ENCODE measurements at regions not wholly inside any gene's neighbourhood (a gene's known extent, or its start where the extent isn't known, plus 50 kb on each side); places are given as distances from the start of the nearest gene placed in this dataset.

DNA sequence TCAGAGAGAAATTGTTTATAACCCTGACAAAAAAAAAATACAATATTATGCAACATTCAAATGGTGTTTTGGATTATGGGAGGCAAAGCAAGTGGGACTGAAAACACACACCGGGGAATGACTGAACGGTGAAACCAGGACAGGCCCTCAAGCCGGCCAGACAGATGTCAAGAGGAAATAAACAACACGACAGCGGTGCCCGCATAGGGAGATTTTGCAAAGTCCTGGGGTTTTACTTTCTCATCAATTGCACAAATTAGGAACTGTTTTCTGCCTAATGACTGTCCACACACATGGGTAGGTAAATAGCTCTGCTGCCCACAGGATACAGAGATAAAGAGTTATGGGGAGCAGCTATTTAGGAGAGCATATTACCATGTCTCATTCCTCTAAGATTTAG lies 134.5 kb downstream of the IRS2 start:
- H3K4me1 ChIP-seq (ENCODE audit: insufficient read depth, low read length, severe bottlenecking): no peaks in the 10 kb centered on the region
- H3K27me3 ChIP-seq (ENCODE audit: insufficient read depth, low read length): no peaks in the 10 kb centered on the region
- no peak overlapping the region for H3K27ac ChIP-seq (ENCODE audit: low read depth, low read length, poor library complexity, severe bottlenecking)
- H2AFZ ChIP-seq (ENCODE audit: low read length): no peak overlapping the region
- no peak overlapping the region for H3K9ac ChIP-seq (ENCODE audit: low read length)
- no peaks in the 10 kb centered on the region for H3K9me3 ChIP-seq (ENCODE audit: low read length)
- no peaks in the 10 kb centered on the region for H3F3A ChIP-seq (ENCODE audit: insufficient read depth, low read length)
- 0 out of 2 replicates have a peak, but pooled peaks cover 3% of the 10 kb centered on the region for H3K9me2 ChIP-seq (ENCODE audit: low read depth, low read length)
- TF ChIP-seq CTCF (IDR thresholded peaks at IDR 0.05; ENCODE audit: low read length) (no peak), EZH2 (IDR thresholded peaks at IDR 0.05; ENCODE audit: borderline replicate concordance, low read length) (no peak)
- no peaks in the 10 kb centered on the region for H3K79me2 ChIP-seq (ENCODE audit: insufficient read depth, low read length)
- no peak overlapping the region for H3K4me3 ChIP-seq (ENCODE audit: low read depth, low read length, poor library complexity, severe bottlenecking)
- H3K4me2 ChIP-seq (ENCODE audit: low read length): no peak overlapping the region
- H3K36me3 ChIP-seq (ENCODE audit: insufficient read depth, low read length): no peaks in the 10 kb centered on the region
- H4K20me1 ChIP-seq (ENCODE audit: insufficient read depth, low read length): no peaks in the 10 kb centered on the region

DNA sequence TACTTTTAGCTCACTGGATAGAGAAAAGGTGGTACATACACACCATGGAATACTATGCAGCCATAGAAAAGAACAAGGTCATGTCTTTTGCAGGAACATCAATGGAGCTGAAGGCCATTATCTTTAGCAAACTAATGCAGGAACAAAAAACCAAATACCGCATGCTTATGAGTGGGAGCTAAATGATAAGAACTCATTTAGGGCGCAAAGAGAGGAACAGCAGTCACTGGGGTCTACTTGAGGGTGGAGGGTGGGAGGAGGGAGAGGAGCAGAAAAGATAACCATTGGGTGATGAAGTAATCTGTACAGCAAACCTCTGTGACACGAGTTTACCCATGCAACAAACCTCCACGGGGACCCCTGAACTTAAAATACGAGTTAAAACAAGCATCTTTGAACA lies 135.1 kb downstream of the IRS2 start:
- Histone ChIP-seq H3K9me3 (ENCODE audit: low read length) (no peaks in the 10 kb centered on the region), H3K9me2 (ENCODE audit: low read depth, low read length) (0 out of 2 replicates have a peak, but pooled peaks cover 3% of the 10 kb centered on the region), H3K4me3 (ENCODE audit: low read depth, low read length, poor library complexity, severe bottlenecking) (no peak overlapping the region), H3K4me1 (ENCODE audit: insufficient read depth, low read length, severe bottlenecking) (no peaks in the 10 kb centered on the region), H3K27ac (ENCODE audit: low read depth, low read length, poor library complexity, severe bottlenecking) (no peak overlapping the region), H3F3A (ENCODE audit: insufficient read depth, low read length) (no peaks in the 10 kb centered on the region), H4K20me1 (ENCODE audit: insufficient read depth, low read length) (no peaks in the 10 kb centered on the region), H3K27me3 (ENCODE audit: insufficient read depth, low read length) (no peaks in the 10 kb centered on the region), H3K4me2 (ENCODE audit: low read length) (no peak overlapping the region), H3K36me3 (ENCODE audit: insufficient read depth, low read length) (no peaks in the 10 kb centered on the region), H3K9ac (ENCODE audit: low read length) (no peak overlapping the region), H3K79me2 (ENCODE audit: insufficient read depth, low read length) (no peaks in the 10 kb centered on the region), H2AFZ (ENCODE audit: low read length) (no peak overlapping the region)
- TF ChIP-seq EZH2 (IDR thresholded peaks at IDR 0.05; ENCODE audit: borderline replicate concordance, low read length) (no peak), CTCF (IDR thresholded peaks at IDR 0.05; ENCODE audit: low read length) (no peak)

- TF ChIP-seq CTCF (IDR thresholded peaks at IDR 0.05; ENCODE audit: low read length) (no peak), EZH2 (IDR thresholded peaks at IDR 0.05; ENCODE audit: borderline replicate concordance, low read length) (no peak)
- H4K20me1 ChIP-seq (ENCODE audit: insufficient read depth, low read length): no peaks in the 10 kb centered on the region
- H3K9ac ChIP-seq (ENCODE audit: low read length): no peak overlapping the region
- H3K4me1 ChIP-seq (ENCODE audit: insufficient read depth, low read length, severe bottlenecking): no peaks in the 10 kb centered on the region
- no peaks in the 10 kb centered on the region for H3K79me2 ChIP-seq (ENCODE audit: insufficient read depth, low read length)
- no peaks in the 10 kb centered on the region for H3K27me3 ChIP-seq (ENCODE audit: insufficient read depth, low read length)
- no peak overlapping the region for H3K4me2 ChIP-seq (ENCODE audit: low read length)
- H3K27ac ChIP-seq (ENCODE audit: low read depth, low read length, poor library complexity, severe bottlenecking): no peak overlapping the region
- no peaks in the 10 kb centered on the region for H3K36me3 ChIP-seq (ENCODE audit: insufficient read depth, low read length)
- no peak overlapping the region for H3K4me3 ChIP-seq (ENCODE audit: low read depth, low read length, poor library complexity, severe bottlenecking)
- H3K9me3 ChIP-seq (ENCODE audit: low read length): no peaks in the 10 kb centered on the region
- no peaks in the 10 kb centered on the region for H3F3A ChIP-seq (ENCODE audit: insufficient read depth, low read length)
- 0 out of 2 replicates have a peak, but pooled peaks cover 3% of the 10 kb centered on the region for H3K9me2 ChIP-seq (ENCODE audit: low read depth, low read length)
- H2AFZ ChIP-seq (ENCODE audit: low read length): no peak overlapping the region
Observed at GRCh38 chr13:109650861-109651260, 135.5 kb downstream of the IRS2 start.
